Type B pancreatic cell (in vitro differentiated cells): ENCODE measurements at regions not wholly inside any gene's neighbourhood (a gene's known extent, or its start where the extent isn't known, plus 50 kb on each side); places are given as distances from the start of the nearest gene placed in this dataset.

ENCODE experiments used
- DNase-seq: peaks from one replicate; pipeline ENCODE4 v3.0.0; 2021; ENCODE audit warnings: mixed read lengths; ENCODE audit not compliant: unreplicated experiment; ENCODE audit errors: extremely low spot score
- H3K27ac Mint-ChIP-seq: 2 replicates; pipeline ENCODE4 v1.8.0; 2021; ENCODE audit warnings: mild to moderate bottlenecking, mixed read lengths
- H3K27me3 Mint-ChIP-seq: 2 replicates; pipeline ENCODE4 v1.8.0; 2021; ENCODE audit warnings: mixed read lengths
- H3K36me3 Mint-ChIP-seq: 2 replicates; pipeline ENCODE4 v1.8.0; 2021; ENCODE audit warnings: mixed read lengths
- H3K4me1 Mint-ChIP-seq: one replicate; pipeline ENCODE4 v1.8.0; 2021; ENCODE audit warnings: mixed read lengths; ENCODE audit not compliant: unreplicated experiment
- H3K4me3 Mint-ChIP-seq: 2 replicates; pipeline ENCODE4 v1.8.0; 2021; ENCODE audit warnings: mild to moderate bottlenecking, mixed read lengths
- H3K9me3 Mint-ChIP-seq: 2 replicates; pipeline ENCODE4 v1.8.0; 2021; ENCODE audit warnings: mixed read lengths
- CTCF ChIP-seq: fragments of 200-600 bp; sonication (generic); conservative IDR thresholded peaks from 2 replicates; pipeline ENCODE4 v1.5.0; 2021; ENCODE audit warnings: antibody characterized with exemption, mild to moderate bottlenecking

- Mint-ChIP-seq H3K27ac (no peak overlapping the region), H3K9me3 (no peaks in the 10 kb centered on the region), H3K27me3 (no peaks in the 10 kb centered on the region), H3K36me3 (no peaks in the 10 kb centered on the region), H3K4me3 (no peak overlapping the region), H3K4me1 (no peaks in the 10 kb centered on the region)
- no peak for TF ChIP-seq CTCF
- DNase-seq: no peak
Observed at GRCh38 chr14:87443787-87444186, 549.2 kb downstream of the GALC start.

- no peak for DNase-seq
- no peaks in the 10 kb centered on the region for H3K9me3 Mint-ChIP-seq
- no peaks in the 10 kb centered on the region for H3K27me3 Mint-ChIP-seq
- H3K27ac Mint-ChIP-seq: no peak overlapping the region
- no peak overlapping the region for H3K4me3 Mint-ChIP-seq
- no peaks in the 10 kb centered on the region for H3K4me1 Mint-ChIP-seq
- no peak for TF ChIP-seq CTCF
- H3K36me3 Mint-ChIP-seq: no peaks in the 10 kb centered on the region
Observed at GRCh38 chr14:87443039-87443438, 549.9 kb downstream of the GALC start.

DNA sequence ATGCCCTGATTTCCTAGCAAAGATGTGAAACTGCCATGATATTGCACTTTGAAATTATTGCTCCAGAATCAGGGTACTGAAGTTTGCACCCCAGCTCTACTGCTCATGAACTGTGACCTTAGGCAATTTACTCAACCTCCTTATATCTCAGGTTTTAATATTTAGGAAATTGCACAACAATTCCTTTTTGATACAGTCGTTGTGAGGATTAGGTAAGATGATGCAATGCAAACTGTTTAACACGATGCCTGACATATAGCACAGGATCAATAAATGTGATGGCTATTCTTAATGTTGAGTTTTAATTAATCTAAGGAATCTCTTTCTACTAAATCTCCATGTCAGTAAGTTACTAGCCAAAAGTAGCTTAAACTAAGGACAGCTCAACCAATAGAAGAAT is 555.8 kb downstream of the GALC start:
- Mint-ChIP-seq H3K4me1 (peaks cover 6% of the 10 kb centered on the region), H3K27ac (no peak overlapping the region), H3K4me3 (no peak overlapping the region), H3K27me3 (no peaks in the 10 kb centered on the region), H3K36me3 (no peaks in the 10 kb centered on the region), H3K9me3 (no peaks in the 10 kb centered on the region)
- no peak for DNase-seq
- no peak for TF ChIP-seq CTCF

DNA sequence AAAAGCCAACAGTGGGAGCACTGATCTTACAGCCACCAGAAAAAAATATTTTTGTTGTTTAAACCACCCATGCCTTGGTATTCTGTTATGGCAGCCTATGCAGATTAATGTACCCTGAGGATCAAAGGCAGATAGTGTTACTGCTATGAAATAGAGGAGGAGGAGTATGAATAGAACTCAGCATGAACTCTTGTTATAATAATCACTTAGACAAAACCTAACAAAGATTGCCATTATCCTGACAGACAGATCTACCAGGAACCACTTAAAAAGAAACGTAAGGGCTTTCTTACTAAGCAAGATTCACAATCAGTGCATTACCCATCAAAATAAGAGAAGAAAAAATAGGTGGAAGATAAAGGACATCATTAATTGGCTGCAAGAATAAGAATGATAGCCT is 558.3 kb downstream of the GALC start:
- DNase-seq: no peak
- no peaks in the 10 kb centered on the region for H3K27me3 Mint-ChIP-seq
- no peak overlapping the region for H3K4me3 Mint-ChIP-seq
- no peak for TF ChIP-seq CTCF
- no peaks in the 10 kb centered on the region for H3K36me3 Mint-ChIP-seq
- H3K9me3 Mint-ChIP-seq: no peaks in the 10 kb centered on the region
- H3K4me1 Mint-ChIP-seq: peaks cover 6% of the 10 kb centered on the region
- H3K27ac Mint-ChIP-seq: no peak overlapping the region

DNA sequence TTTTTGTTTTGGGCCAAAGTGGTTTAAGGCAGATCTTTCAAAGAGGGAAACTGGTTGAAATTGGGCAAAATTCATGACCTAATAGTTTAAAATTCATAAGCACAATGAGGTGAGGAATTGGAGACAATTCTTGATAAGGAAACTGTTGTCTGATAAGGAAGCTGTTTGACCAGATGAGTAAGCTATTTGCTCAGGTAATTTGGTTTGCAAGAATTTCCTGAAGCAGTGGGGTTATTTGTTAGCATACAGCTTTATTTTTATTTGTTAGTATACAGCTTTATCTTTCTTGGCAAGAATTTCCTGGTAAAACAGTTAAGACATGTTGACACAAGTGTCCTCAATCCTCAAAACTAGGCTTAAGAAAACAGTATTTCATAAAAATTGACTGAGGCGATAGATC is 559.0 kb downstream of the GALC start:
- Mint-ChIP-seq H3K4me3 (no peak overlapping the region), H3K36me3 (no peaks in the 10 kb centered on the region), H3K27me3 (no peaks in the 10 kb centered on the region), H3K4me1 (peaks cover 6% of the 10 kb centered on the region), H3K27ac (no peak overlapping the region), H3K9me3 (no peaks in the 10 kb centered on the region)
- no peak for DNase-seq
- TF ChIP-seq CTCF: no peak

DNA sequence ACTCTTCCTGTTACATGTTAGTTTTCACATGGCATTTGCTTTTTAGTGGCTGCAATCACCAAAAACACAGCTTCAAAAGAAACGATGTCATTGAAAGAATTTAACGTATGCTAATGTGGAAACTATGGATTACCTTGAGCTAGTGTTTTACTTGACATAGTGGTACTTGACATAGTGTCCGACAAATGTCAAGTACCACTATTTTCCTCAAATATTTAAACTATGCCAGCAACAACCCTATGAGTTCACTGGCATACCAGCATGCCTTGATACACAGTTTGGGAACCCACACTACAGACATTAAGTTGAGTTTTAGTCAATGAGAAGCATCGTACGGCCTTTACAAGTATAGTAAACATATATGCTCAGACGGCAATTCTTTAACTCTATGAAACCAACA is 560.3 kb downstream of the GALC start:
- H3K27ac Mint-ChIP-seq: no peak overlapping the region
- DNase-seq: no peak
- H3K9me3 Mint-ChIP-seq: no peaks in the 10 kb centered on the region
- H3K4me1 Mint-ChIP-seq: peaks cover 6% of the 10 kb centered on the region
- no peak overlapping the region for H3K4me3 Mint-ChIP-seq
- no peaks in the 10 kb centered on the region for H3K36me3 Mint-ChIP-seq
- no peaks in the 10 kb centered on the region for H3K27me3 Mint-ChIP-seq
- TF ChIP-seq CTCF: no peak
